ENCODE measurements at regions not wholly inside any gene's neighbourhood (a gene's known extent, or its start where the extent isn't known, plus 50 kb on each side); places are given as distances from the start of the nearest gene placed in this dataset.

GRCh38 chr20:60500038-60500701, 541.9 kb downstream of the CDH26 start:
- Histone ChIP-seq H3K36me3 (ENCODE audit: control insufficient read depth, insufficient read depth, low read length) (no peaks in the 10 kb centered on the region), H3K27me3 (ENCODE audit: control insufficient read depth, insufficient read depth, low read length) (no peaks in the 10 kb centered on the region), H3K4me3 (ENCODE audit: low read depth, low read length) (no peak overlapping the region)
- FAIRE-seq (no peak), DNase-seq (ENCODE audit: low read depth) (no peak)
- TF ChIP-seq, protein P1, sequence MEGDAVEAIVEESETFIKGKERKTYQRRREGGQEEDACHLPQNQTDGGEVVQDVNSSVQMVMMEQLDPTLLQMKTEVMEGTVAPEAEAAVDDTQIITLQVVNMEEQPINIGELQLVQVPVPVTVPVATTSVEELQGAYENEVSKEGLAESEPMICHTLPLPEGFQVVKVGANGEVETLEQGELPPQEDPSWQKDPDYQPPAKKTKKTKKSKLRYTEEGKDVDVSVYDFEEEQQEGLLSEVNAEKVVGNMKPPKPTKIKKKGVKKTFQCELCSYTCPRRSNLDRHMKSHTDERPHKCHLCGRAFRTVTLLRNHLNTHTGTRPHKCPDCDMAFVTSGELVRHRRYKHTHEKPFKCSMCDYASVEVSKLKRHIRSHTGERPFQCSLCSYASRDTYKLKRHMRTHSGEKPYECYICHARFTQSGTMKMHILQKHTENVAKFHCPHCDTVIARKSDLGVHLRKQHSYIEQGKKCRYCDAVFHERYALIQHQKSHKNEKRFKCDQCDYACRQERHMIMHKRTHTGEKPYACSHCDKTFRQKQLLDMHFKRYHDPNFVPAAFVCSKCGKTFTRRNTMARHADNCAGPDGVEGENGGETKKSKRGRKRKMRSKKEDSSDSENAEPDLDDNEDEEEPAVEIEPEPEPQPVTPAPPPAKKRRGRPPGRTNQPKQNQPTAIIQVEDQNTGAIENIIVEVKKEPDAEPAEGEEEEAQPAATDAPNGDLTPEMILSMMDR (IDR thresholded peaks at IDR 0.05; ENCODE audit: insufficient read depth, low read length, severe bottlenecking) = no peak

- H3K4me3 ChIP-seq (ENCODE audit: low read depth, low read length) = no peak overlapping the region
- no peak for FAIRE-seq
These were observed 542.8 kb downstream of the CDH26 start for GRCh38 chr20:60501048-60501447.

DNA sequence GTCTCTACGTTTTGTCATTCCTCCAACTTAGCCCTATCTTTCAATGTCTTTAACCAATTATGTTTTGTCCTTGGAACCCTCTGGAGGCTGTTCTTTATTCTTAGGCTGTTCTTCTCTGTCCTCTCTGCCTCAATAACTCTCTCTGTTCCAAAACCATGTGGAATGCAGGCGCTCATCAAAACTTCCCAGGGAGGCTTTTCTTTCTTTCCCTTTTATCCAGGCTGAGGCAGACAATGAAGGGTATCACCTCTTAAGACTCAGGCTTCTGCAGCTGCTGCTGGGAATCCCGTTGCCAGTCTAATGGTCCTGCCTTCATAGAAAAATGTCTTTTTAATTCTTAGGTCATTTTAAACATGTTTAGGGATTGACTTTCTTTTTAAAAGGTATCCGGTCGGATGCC, 544.7 kb downstream of the CDH26 start:
- no peak for DNase-seq (ENCODE audit: low read depth)
- TF ChIP-seq, protein P1 (IDR thresholded peaks at IDR 0.05; ENCODE audit: insufficient read depth, low read length, severe bottlenecking) = no peak
- H3K4me3 ChIP-seq (ENCODE audit: low read depth, low read length) = no peak overlapping the region
- no peak for FAIRE-seq
- no peaks in the 10 kb centered on the region for H3K36me3 ChIP-seq (ENCODE audit: control insufficient read depth, insufficient read depth, low read length)
- no peaks in the 10 kb centered on the region for H3K27me3 ChIP-seq (ENCODE audit: control insufficient read depth, insufficient read depth, low read length)

More at GRCh38 chr20:60501048-60501447, 542.8 kb downstream of the CDH26 start:
- no peaks in the 10 kb centered on the region for H3K36me3 ChIP-seq (ENCODE audit: control insufficient read depth, insufficient read depth, low read length)
- H3K27me3 ChIP-seq (ENCODE audit: control insufficient read depth, insufficient read depth, low read length) = no peaks in the 10 kb centered on the region
- DNase-seq (ENCODE audit: low read depth) = no peak
- TF ChIP-seq, protein P1 (IDR thresholded peaks at IDR 0.05; ENCODE audit: insufficient read depth, low read length, severe bottlenecking) = no peak

- Histone ChIP-seq H3K36me3 (ENCODE audit: control insufficient read depth, insufficient read depth, low read length) (no peaks in the 10 kb centered on the region), H3K27me3 (ENCODE audit: control insufficient read depth, insufficient read depth, low read length) (no peaks in the 10 kb centered on the region), H3K4me3 (ENCODE audit: low read depth, low read length) (no peak overlapping the region)
- DNase-seq (ENCODE audit: low read depth) = no peak
- FAIRE-seq = no peak
- TF ChIP-seq, protein P1 (IDR thresholded peaks at IDR 0.05; ENCODE audit: insufficient read depth, low read length, severe bottlenecking) = no peak
These were observed 547.2 kb downstream of the CDH26 start for GRCh38 chr20:60505423-60505822.

DNA sequence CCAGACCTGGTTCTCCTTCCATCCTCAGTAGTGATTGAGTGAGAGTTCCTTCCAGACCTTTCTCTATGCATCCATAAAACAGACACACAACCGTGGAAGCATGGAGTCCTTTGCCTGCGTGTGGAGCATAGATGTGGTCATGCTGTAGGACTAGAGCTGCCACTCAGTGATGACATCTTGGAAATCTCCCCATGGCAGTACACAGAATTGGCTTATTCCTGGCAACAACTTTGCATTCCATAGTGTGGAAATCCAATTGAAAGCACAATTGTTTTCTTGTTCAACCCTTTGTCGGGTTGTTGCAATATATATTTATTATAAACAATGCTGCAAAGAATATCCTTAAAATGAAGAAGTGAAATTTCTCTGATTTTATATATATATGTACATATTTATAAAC, 547.8 kb downstream of the CDH26 start:
- TF ChIP-seq, protein P1 (IDR thresholded peaks at IDR 0.05; ENCODE audit: insufficient read depth, low read length, severe bottlenecking) = no peak
- no peak overlapping the region for H3K4me3 ChIP-seq (ENCODE audit: low read depth, low read length)
- no peaks in the 10 kb centered on the region for H3K27me3 ChIP-seq (ENCODE audit: control insufficient read depth, insufficient read depth, low read length)
- H3K36me3 ChIP-seq (ENCODE audit: control insufficient read depth, insufficient read depth, low read length) = no peaks in the 10 kb centered on the region
- FAIRE-seq (no peak), DNase-seq (ENCODE audit: low read depth) (no peak)
